Stomach (tissue), 8 donors: ENCODE measurements at regions not wholly inside any gene's neighbourhood (a gene's known extent, or its start where the extent isn't known, plus 50 kb on each side); places are given as distances from the start of the nearest gene placed in this dataset.

Experiments
- DNase-seq, 2 donors: peaks; one replicate each; pipeline versions ENCODE4 v3.0.0 to v3.0.0-alpha.2; 2013 to 2019
- H3K27ac ChIP-seq, 5 donors: fragments of 200-600 bp in 4 of 5; sonication (generic) in 4 of 5; one replicate each; pipeline ENCODE4 v1.5.1; 2013 to 2019; ENCODE audit warnings: mild to moderate bottlenecking in 1 of 5, moderate library complexity in 1 of 5
- H3K27me3 ChIP-seq, 3 donors: fragments of 200-600 bp; sonication (generic); one replicate each; pipeline ENCODE4 v1.5.1; 2017 to 2019; ENCODE audit warnings: mixed run types in 1 of 3
- H3K36me3 ChIP-seq, 4 donors: fragments of 200-600 bp; sonication (generic); 1 replicate in 3 of 4; 2 replicates in 1 of 4; pipeline ENCODE4 v1.5.1; 2016 to 2019
- H3K4me1 ChIP-seq, 4 donors: fragments of 200-600 bp; sonication (generic); one replicate each; pipeline ENCODE4 v1.5.1; 2016 to 2019
- H3K4me3 ChIP-seq, 4 donors: fragments of 200-600 bp; sonication (generic) in 3 of 4; one replicate each; pipeline ENCODE4 v1.5.1; 2016 to 2019; ENCODE audit warnings: mild to moderate bottlenecking in 1 of 4
- H3K9me3 ChIP-seq, 4 donors: fragments of 200-600 bp; sonication (generic); one replicate each; pipeline ENCODE4 v1.5.1; 2016 to 2019
- CTCF ChIP-seq, 7 experiments: fragments of 450-650 bp in 4 of 7; fragments of 200-600 bp in 3 of 7; sonication (generic) in 3 of 7; IDR thresholded peaks; one replicate each; pipeline ENCODE4 v1.5.1; 2016 to 2019; ENCODE audit warnings: antibody characterized with exemption in 7 of 7, control low read depth in 2 of 7, mild to moderate bottlenecking in 1 of 7
- EP300 ChIP-seq: sonication (generic); formaldehyde crosslinking; IDR thresholded peaks from one replicate; pipeline ENCODE4 v1.6.1; 2017; ENCODE audit warnings: antibody characterized with exemption
- POLR2A ChIP-seq, 4 donors: fragments of 450-650 bp; IDR thresholded peaks; one replicate each; pipeline ENCODE4 v1.6.1; 2016; ENCODE audit warnings: antibody characterized with exemption in 4 of 4, control low read depth in 2 of 4, mild to moderate bottlenecking in 1 of 4, moderate library complexity in 1 of 4
- POLR2AphosphoS5 ChIP-seq, 3 donors: sonication (generic); formaldehyde crosslinking; IDR thresholded peaks; one replicate each; pipeline ENCODE4 v1.6.1; 2016; ENCODE audit warnings: antibody characterized with exemption in 3 of 3
- WGBS, 5 donors: extraction: QIAGEN DNeasy Blood & Tissue Kit in 3 of 5; methylation state at CpG; one replicate each; pipeline versions ENCODE4 v1.1.5 to v1.1.7; 2013 to 2018; 5-methylcytosine and 5-hydroxymethylcytosine counted together
- intact Hi-C: fragments of 100-400 bp; cut with DNase I; formaldehyde crosslinking; loops from one replicate; pipeline ENCODE4 v1.15.1; 2023; ENCODE audit warnings: low total_unique reads
- donor health status: healthy with polysubstance abuse.
- donor health status: Bipolar disorder and iron deficiency.
- donor health status: healthy.

- Histone ChIP-seq H3K27me3 (peaks cover 0 to 17% (median 0%) of the 10 kb centered on the region in 3 donors), H3K9me3 (peaks cover 0 to 7% (median 0%) of the 10 kb centered on the region in 4 donors), H3K4me1 (no peaks in the 10 kb centered on the region), H3K27ac (no peak overlapping the region), H3K36me3 (no peaks in the 10 kb centered on the region), H3K4me3 (no peak overlapping the region)
- intact Hi-C loops: no loop called here
- TF ChIP-seq EP300: no peak
- no peak for TF ChIP-seq CTCF (IDR thresholded peaks at IDR 0.05)
- TF ChIP-seq POLR2AphosphoS5 (IDR thresholded peaks at IDR 0.05): no peak
- TF ChIP-seq POLR2A (IDR thresholded peaks at IDR 0.05): no peak
- WGBS, 5 donors: 81 to 84% (median 83%) methylated on average over 11 of the region's 11 CpGs
- no peak for DNase-seq
Observed at GRCh38 chr10:128517167-128517566, 390.9 kb upstream of the MKI67 start.

GRCh38 chr10:128518000-128518399 lies 391.8 kb upstream of the MKI67 start:
- H3K27me3 ChIP-seq: peaks cover 0 to 23% (median 0%) of the 10 kb centered on the region in 3 donors
- no peak overlapping the region for H3K27ac ChIP-seq
- TF ChIP-seq POLR2A (IDR thresholded peaks at IDR 0.05) (no peak), EP300 (no peak), POLR2AphosphoS5 (IDR thresholded peaks at IDR 0.05) (no peak), CTCF (IDR thresholded peaks at IDR 0.05) (no peak)
- no peaks in the 10 kb centered on the region for H3K36me3 ChIP-seq
- no peak overlapping the region for H3K4me3 ChIP-seq
- DNase-seq: no peak
- intact Hi-C loops: no loop called here
- 51 to 71% (median 61%) methylated on average over 11 of the region's 11 CpGs for WGBS, 5 donors
- no peaks in the 10 kb centered on the region for H3K4me1 ChIP-seq
- H3K9me3 ChIP-seq: peaks cover 0 to 7% (median 0%) of the 10 kb centered on the region in 4 donors

- peaks cover 0 to 25% (median 0%) of the 10 kb centered on the region in 3 donors for H3K27me3 ChIP-seq
- H3K36me3 ChIP-seq: no peaks in the 10 kb centered on the region
- peak in 1 of 2 donors; percentile 39 for DNase-seq
- H3K27ac ChIP-seq: no peak overlapping the region
- H3K9me3 ChIP-seq: peaks cover 0 to 7% (median 0%) of the 10 kb centered on the region in 4 donors
- H3K4me1 ChIP-seq: no peaks in the 10 kb centered on the region
- intact Hi-C loops: no loop called here
- 50 to 89% (median 66%) methylated on average over 2 to 6 of the region's 6 CpGs for WGBS, 5 donors
- H3K4me3 ChIP-seq: no peak overlapping the region
- TF ChIP-seq EP300 (no peak), POLR2A (IDR thresholded peaks at IDR 0.05) (no peak), POLR2AphosphoS5 (IDR thresholded peaks at IDR 0.05) (no peak), CTCF (IDR thresholded peaks at IDR 0.05) (no peak)
Observed at GRCh38 chr10:128519581-128519980, 393.4 kb upstream of the MKI67 start.

GRCh38 chr10:128520211-128520815 lies 394.1 kb upstream of the MKI67 start:
- WGBS, 5 donors: 80 to 89% (median 81%) methylated on average over 10 to 11 of the region's 11 CpGs
- Histone ChIP-seq H3K27ac (no peak overlapping the region), H3K36me3 (no peaks in the 10 kb centered on the region), H3K27me3 (peaks cover 0 to 28% (median 0%) of the 10 kb centered on the region in 3 donors), H3K4me1 (no peaks in the 10 kb centered on the region), H3K9me3 (peaks cover 0 to 7% (median 0%) of the 10 kb centered on the region in 4 donors), H3K4me3 (no peak overlapping the region)
- intact Hi-C loops: no loop called here
- TF ChIP-seq POLR2A (IDR thresholded peaks at IDR 0.05) (no peak), EP300 (no peak), CTCF (IDR thresholded peaks at IDR 0.05) (no peak), POLR2AphosphoS5 (IDR thresholded peaks at IDR 0.05) (no peak)
- no peak for DNase-seq
